ENCODE measurements at regions not wholly inside any gene's neighbourhood (a gene's known extent, or its start where the extent isn't known, plus 50 kb on each side); places are given as distances from the start of the nearest gene placed in this dataset.

DNA sequence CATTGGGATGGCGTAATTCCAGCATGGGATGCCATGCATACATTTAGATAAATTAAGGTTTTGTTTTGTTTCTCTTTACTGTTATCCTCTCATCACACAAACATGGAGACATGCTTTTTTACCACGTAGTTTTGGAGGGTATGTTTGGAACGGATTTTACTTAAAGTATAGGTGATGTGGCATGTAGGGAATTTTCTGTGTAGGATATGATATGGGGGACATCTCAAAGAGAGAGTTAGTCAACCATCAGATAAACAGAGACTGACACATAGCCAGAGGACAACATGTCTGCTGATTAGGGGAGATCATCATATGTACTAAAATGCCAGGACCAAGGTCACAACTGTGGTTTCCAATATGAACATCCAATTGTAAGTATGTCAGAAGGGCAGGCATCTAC, 503.9 kb downstream of the HAPSTR1 start:
- no peak for TF ChIP-seq POLR2A (IDR thresholded peaks at IDR 0.05; ENCODE audit: low read depth, low read length)
- TF ChIP-seq POLR2AphosphoS5 (IDR thresholded peaks at IDR 0.05; ENCODE audit: low read depth, low read length): no peak
- no peak for TF ChIP-seq TAF1 (IDR thresholded peaks at IDR 0.05; ENCODE audit: borderline replicate concordance, low read depth, low read length)

All from GM12892 (cell line).